HT1080 (cell line): ENCODE measurements at regions not wholly inside any gene's neighbourhood (a gene's known extent, or its start where the extent isn't known, plus 50 kb on each side); places are given as distances from the start of the nearest gene placed in this dataset.

ENCODE experiments used
- DNase-seq: peaks from one replicate; pipeline ENCODE4 v3.0.0-alpha.2; 2015; ENCODE audit warnings: low read depth

DNA sequence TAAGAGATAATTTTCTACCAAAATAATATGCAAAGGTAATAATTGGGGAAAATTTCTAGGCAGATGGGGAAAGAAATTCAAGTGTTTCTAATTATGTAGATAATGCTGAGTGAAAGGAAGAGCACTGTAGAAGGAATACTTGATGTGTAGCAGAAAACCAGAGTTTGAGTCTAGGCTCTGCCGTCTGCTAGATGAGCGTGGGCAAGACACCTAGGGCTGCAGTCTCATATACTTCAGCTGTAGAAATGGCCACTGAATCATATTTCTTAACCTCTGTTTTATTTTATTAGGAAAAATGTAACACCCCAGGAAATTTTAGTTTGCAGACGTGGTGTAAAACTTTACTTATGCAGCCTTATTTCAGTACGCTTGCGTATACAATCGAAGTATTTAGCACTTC is 59.8 kb upstream of the SLC38A2 start:
- DNase-seq, result no peak

DNA sequence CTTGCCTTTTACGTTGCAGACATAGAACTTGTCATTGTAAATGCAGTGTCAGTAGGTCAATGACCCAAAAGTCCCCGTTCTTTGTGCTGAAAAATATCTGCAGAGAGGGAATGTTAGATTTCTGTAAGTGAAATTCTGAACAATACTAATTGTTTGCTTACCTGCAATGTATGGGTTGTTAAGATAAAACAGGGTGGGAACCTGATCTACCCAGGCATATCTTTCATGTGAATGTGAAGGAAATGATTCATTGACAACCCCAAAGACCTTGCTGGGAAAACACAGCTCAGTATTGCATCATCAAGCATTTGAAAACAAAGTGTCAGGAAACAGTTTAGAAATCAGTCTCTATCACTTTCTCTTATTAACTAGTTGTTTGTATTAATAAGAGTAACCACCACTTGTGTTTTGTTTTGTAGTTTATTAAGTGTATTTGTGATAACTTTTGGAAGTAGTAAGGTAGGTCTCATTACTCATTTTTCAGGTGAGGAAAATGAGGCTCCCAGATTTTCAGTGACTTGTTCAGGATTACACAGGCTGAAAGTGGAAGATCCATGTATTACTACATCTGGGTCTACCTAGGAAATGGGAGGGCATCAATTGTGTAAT is 57.9 kb upstream of the SLC38A2 start:
- DNase-seq, result peak; percentile 92
